ENCODE measurements at regions not wholly inside any gene's neighbourhood (a gene's known extent, or its start where the extent isn't known, plus 50 kb on each side); places are given as distances from the start of the nearest gene placed in this dataset.

DNA sequence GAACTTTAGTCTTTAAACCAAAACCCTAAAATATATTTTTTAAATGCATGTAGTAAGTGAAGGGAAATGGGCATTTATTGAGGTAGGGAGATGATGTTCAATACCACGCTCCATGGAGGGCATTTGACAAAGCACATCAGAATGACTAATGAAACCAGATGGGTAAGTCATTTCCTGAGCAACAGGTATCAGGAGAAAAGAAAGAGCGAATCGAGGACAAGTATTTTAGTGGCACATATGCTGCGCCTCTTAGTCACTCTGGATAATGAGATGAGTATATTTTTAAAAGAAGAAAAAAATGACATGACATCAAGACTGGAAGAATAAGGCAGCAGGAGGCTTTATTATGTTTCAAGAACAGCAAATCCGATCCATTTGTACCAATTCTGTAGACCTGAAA is 129.0 kb upstream of the ARHGEF3 start:
- Histone ChIP-seq H3K14ac (replicated peaks; ENCODE audit: low read depth, low read length) (no peak overlapping the region), H2AK9ac (replicated peaks; ENCODE audit: low read depth, low read length, poor library complexity) (no peak overlapping the region), H3K79me1 (ENCODE audit: low read depth in 1 of 2, low read length in 2 of 2) (no peaks in the 10 kb centered on the region), H3K27me3 (ENCODE audit: control insufficient read depth, insufficient read depth, low read length) (no peaks in the 10 kb centered on the region), H4K91ac (ENCODE audit: insufficient read depth, low read depth, low read length) (no peak overlapping the region), H2AK5ac (ENCODE audit: low read depth, low read length) (no peak overlapping the region), H3K9me1 (ENCODE audit: insufficient read depth, low read length) (0 out of 2 replicates have a peak, but pooled peaks cover 8% of the 10 kb centered on the region), H4K20me1 (ENCODE audit: insufficient read depth, low read length) (no peaks in the 10 kb centered on the region), H2BK15ac (ENCODE audit: low read depth, low read length) (no peak overlapping the region), H2BK120ac (ENCODE audit: low read depth, low read length) (no peak overlapping the region), H3K4me3 (ENCODE audit: insufficient read depth, low read depth, low read length) (no peak overlapping the region), H3K4me2 (ENCODE audit: low read depth, low read length) (no peak overlapping the region), H3K9ac (ENCODE audit: low read depth, low read length) (no peak overlapping the region), H3K9me3 (ENCODE audit: control insufficient read depth, insufficient read depth, low read length) (no peaks in the 10 kb centered on the region), H3K4me1 (ENCODE audit: control insufficient read depth, insufficient read depth, low read length) (no peaks in the 10 kb centered on the region; the same call in 1 of the 2 replicates), H3K18ac (ENCODE audit: low read depth, low read length) (no peak overlapping the region), H3K56ac (ENCODE audit: extremely low read depth, insufficient read depth, low read length) (no peak overlapping the region), H3K23ac (ENCODE audit: low read depth, low read length) (no peak overlapping the region), H2AFZ (replicated peaks; ENCODE audit: low read length, poor library complexity) (no peak overlapping the region), H4K8ac (ENCODE audit: low read depth in 2 of 2, low read length in 2 of 2) (no peak overlapping the region), H3K36me3 (ENCODE audit: control insufficient read depth, insufficient read depth, low read length) (no peaks in the 10 kb centered on the region), H3K27ac (ENCODE audit: insufficient read depth, low read length) (no peak overlapping the region), H4K5ac (ENCODE audit: low read depth, low read length) (no peak overlapping the region), H2BK5ac (ENCODE audit: low read depth, low read length, poor library complexity, severe bottlenecking) (no peak overlapping the region), H3K4ac (ENCODE audit: low read depth, low read length) (no peak overlapping the region), H2BK20ac (ENCODE audit: low read depth, low read length) (no peak overlapping the region)
- WGBS, 2 experiments (ENCODE audit: extremely low coverage in 2 of 2, insufficient read length in 1 of 2): 100% methylated on average over 1 of the region's 5 CpGs; no CpG with 5 or more reads in 1 of the 2 experiments
- ATAC-seq (ENCODE audit: low read depth) (no peak), DNase-seq (no peak)
- ChIA-PET POLR2A (ENCODE audit: unreplicated experiment) (no interaction called here), CTCF (no interaction called here)
- TF ChIP-seq BHLHE40 (IDR thresholded peaks at IDR 0.05; ENCODE audit: low read depth, low read length): no peak
- TF ChIP-seq RFX5 (IDR thresholded peaks at IDR 0.05; ENCODE audit: low read depth, low read length): no peak
- TF ChIP-seq MAZ (IDR thresholded peaks at IDR 0.05; ENCODE audit: borderline replicate concordance, low read depth, low read length): no peak
- no peak for TF ChIP-seq RAD21 (IDR thresholded peaks at IDR 0.05; ENCODE audit: low read length)
- no TSS peak for BruUV-seq (replicated peaks)
- in situ Hi-C loops (cut with MboI; ENCODE audit: low sequenced_read_pairs) (no loop called here), dilution Hi-C loops (cut with HindIII; ENCODE audit: low sequenced_read_pairs, unreplicated experiment) (no loop called here), intact Hi-C loops (cut with micrococcal nuclease) (no loop called here)
